ENCODE measurements at regions not wholly inside any gene's neighbourhood (a gene's known extent, or its start where the extent isn't known, plus 50 kb on each side); places are given as distances from the start of the nearest gene placed in this dataset.

DNA sequence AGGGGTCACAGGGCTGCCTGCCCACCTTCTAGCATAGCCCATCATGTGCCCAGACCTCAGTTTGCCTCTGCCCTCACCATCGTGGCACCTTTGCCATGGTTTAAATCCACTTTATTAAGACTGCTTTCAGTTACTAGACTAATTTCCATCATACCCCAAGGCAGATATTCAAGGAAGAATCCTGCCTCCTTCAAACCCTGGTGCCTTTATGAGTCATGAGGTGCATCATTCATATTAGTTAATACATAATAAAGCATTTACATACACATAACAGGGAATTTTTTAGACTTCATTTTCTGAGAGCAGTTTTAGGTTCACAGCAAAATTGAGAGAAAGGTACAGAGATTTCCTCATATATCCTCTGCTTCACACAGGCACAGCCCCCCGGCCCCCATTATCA, 62.8 kb downstream of the CXCL12 start:
- TF ChIP-seq, protein P1, sequence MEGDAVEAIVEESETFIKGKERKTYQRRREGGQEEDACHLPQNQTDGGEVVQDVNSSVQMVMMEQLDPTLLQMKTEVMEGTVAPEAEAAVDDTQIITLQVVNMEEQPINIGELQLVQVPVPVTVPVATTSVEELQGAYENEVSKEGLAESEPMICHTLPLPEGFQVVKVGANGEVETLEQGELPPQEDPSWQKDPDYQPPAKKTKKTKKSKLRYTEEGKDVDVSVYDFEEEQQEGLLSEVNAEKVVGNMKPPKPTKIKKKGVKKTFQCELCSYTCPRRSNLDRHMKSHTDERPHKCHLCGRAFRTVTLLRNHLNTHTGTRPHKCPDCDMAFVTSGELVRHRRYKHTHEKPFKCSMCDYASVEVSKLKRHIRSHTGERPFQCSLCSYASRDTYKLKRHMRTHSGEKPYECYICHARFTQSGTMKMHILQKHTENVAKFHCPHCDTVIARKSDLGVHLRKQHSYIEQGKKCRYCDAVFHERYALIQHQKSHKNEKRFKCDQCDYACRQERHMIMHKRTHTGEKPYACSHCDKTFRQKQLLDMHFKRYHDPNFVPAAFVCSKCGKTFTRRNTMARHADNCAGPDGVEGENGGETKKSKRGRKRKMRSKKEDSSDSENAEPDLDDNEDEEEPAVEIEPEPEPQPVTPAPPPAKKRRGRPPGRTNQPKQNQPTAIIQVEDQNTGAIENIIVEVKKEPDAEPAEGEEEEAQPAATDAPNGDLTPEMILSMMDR (IDR thresholded peaks at IDR 0.05), result no peak
- no peak for TF ChIP-seq SIN3A (IDR thresholded peaks at IDR 0.05; ENCODE audit: borderline replicate concordance, insufficient read depth, low read depth, low read length)
- no peak for TF ChIP-seq TCF7L2 (IDR thresholded peaks at IDR 0.05; ENCODE audit: low read depth, low read length)
- TF ChIP-seq, protein P2, sequence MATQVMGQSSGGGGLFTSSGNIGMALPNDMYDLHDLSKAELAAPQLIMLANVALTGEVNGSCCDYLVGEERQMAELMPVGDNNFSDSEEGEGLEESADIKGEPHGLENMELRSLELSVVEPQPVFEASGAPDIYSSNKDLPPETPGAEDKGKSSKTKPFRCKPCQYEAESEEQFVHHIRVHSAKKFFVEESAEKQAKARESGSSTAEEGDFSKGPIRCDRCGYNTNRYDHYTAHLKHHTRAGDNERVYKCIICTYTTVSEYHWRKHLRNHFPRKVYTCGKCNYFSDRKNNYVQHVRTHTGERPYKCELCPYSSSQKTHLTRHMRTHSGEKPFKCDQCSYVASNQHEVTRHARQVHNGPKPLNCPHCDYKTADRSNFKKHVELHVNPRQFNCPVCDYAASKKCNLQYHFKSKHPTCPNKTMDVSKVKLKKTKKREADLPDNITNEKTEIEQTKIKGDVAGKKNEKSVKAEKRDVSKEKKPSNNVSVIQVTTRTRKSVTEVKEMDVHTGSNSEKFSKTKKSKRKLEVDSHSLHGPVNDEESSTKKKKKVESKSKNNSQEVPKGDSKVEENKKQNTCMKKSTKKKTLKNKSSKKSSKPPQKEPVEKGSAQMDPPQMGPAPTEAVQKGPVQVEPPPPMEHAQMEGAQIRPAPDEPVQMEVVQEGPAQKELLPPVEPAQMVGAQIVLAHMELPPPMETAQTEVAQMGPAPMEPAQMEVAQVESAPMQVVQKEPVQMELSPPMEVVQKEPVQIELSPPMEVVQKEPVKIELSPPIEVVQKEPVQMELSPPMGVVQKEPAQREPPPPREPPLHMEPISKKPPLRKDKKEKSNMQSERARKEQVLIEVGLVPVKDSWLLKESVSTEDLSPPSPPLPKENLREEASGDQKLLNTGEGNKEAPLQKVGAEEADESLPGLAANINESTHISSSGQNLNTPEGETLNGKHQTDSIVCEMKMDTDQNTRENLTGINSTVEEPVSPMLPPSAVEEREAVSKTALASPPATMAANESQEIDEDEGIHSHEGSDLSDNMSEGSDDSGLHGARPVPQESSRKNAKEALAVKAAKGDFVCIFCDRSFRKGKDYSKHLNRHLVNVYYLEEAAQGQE (IDR thresholded peaks at IDR 0.05; ENCODE audit: insufficient read depth in 1 of 2, low read depth in 2 of 2, low read length in 1 of 2), result no peak
